ENCODE measurements at regions not wholly inside any gene's neighbourhood (a gene's known extent, or its start where the extent isn't known, plus 50 kb on each side); places are given as distances from the start of the nearest gene placed in this dataset.

DNA sequence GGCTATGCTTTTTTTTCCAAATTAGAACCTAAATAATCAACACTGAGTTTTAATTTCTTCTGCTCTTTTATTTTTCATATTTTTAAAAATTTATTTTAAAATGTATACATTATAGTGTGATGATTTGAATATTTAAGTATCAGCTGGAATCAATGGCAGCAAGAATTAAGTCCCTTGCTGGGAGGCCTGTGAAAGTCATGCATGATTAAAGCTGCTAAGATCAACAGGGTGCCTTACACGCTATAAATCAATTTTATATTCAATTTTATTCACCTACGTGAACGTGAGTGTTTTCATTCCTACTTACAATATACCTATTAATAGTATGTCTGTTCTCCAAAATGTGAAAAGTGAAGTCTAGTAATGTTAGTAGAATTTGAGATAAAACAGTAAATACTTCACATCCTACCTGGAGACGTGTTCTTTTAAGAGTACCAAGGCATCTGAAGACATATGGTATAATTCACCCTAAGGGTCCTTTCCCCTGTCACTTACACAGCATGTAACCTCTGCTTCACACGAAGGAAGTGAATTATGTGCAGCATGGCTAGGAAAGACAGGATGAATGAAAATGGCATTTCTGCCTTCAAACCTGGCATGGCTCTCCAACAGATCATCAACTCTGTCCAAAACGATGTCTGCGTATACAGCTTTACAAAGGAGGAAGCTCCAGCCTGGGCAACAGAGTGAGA is 640.4 kb upstream of the ROBO1 start:
- TF ChIP-seq, protein P1, sequence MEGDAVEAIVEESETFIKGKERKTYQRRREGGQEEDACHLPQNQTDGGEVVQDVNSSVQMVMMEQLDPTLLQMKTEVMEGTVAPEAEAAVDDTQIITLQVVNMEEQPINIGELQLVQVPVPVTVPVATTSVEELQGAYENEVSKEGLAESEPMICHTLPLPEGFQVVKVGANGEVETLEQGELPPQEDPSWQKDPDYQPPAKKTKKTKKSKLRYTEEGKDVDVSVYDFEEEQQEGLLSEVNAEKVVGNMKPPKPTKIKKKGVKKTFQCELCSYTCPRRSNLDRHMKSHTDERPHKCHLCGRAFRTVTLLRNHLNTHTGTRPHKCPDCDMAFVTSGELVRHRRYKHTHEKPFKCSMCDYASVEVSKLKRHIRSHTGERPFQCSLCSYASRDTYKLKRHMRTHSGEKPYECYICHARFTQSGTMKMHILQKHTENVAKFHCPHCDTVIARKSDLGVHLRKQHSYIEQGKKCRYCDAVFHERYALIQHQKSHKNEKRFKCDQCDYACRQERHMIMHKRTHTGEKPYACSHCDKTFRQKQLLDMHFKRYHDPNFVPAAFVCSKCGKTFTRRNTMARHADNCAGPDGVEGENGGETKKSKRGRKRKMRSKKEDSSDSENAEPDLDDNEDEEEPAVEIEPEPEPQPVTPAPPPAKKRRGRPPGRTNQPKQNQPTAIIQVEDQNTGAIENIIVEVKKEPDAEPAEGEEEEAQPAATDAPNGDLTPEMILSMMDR (IDR thresholded peaks at IDR 0.05) = no peak
- TF ChIP-seq POLR2AphosphoS5 (IDR thresholded peaks at IDR 0.05) (no peak), POLR2A (IDR thresholded peaks at IDR 0.05) (no peak)
- Histone ChIP-seq H3K9me3 (no peaks in the 10 kb centered on the region), H3K36me3 (no peaks in the 10 kb centered on the region), H3K27ac (no peak overlapping the region), H3K4me3 (no peak overlapping the region), H3K27me3 (replicated peaks; ENCODE audit: insufficient read depth) (no peaks in the 10 kb centered on the region), H3K4me1 (replicated peaks) (no peaks in the 10 kb centered on the region)
- WGBS = 60% methylated on average over 7 of the region's 7 CpGs
- no peak for DNase-seq (ENCODE audit: low spot score)
- intact Hi-C loops (cut with DNase I) = no loop called here

DNA sequence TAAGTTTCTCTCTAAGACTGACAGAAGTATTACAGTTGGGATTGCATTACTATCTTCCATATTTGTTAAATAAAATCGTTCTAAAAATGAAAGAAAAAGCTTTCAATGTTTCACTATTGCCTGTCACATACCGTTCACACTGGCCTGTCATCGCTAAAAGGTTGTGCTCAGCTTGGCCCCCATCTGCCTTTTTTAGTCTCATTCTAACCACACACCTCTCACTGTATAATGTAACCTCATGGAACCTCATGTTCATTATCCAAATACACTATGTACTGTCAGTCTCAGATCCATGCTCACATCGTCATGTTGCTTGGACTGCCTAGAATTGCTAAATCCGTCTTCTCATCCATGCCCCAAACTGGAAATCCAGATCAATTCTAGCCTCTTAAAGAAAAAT is 637.8 kb upstream of the ROBO1 start:
- 90% methylated on average over 5 of the region's 5 CpGs for WGBS
- intact Hi-C loops (cut with DNase I) = no loop called here

GRCh38 chr3:80395023-80395422 is 627.2 kb upstream of the ROBO1 start:
- no peaks in the 10 kb centered on the region for H3K27me3 ChIP-seq (replicated peaks; ENCODE audit: insufficient read depth)
- H3K27ac ChIP-seq = no peak overlapping the region
- intact Hi-C loops (cut with DNase I) = no loop called here
- DNase-seq (ENCODE audit: low spot score) = no peak
- no peak for TF ChIP-seq POLR2AphosphoS5 (IDR thresholded peaks at IDR 0.05)
- TF ChIP-seq, protein P1 (IDR thresholded peaks at IDR 0.05) = no peak
- TF ChIP-seq POLR2A (IDR thresholded peaks at IDR 0.05) = no peak
- WGBS = 85% methylated on average over 5 of the region's 5 CpGs
- no peaks in the 10 kb centered on the region for H3K36me3 ChIP-seq
- H3K9me3 ChIP-seq = no peaks in the 10 kb centered on the region
- no peak overlapping the region for H3K4me3 ChIP-seq
- no peaks in the 10 kb centered on the region for H3K4me1 ChIP-seq (replicated peaks)

More for the DNA sequence above, 637.8 kb upstream of the ROBO1 start:
- H3K27ac ChIP-seq = no peak overlapping the region
- no peaks in the 10 kb centered on the region for H3K9me3 ChIP-seq
- H3K4me1 ChIP-seq (replicated peaks) = no peaks in the 10 kb centered on the region
- TF ChIP-seq POLR2AphosphoS5 (IDR thresholded peaks at IDR 0.05) (no peak), POLR2A (IDR thresholded peaks at IDR 0.05) (no peak)
- TF ChIP-seq, protein P1 (IDR thresholded peaks at IDR 0.05) = no peak
- H3K36me3 ChIP-seq = no peaks in the 10 kb centered on the region
- H3K4me3 ChIP-seq = no peak overlapping the region
- no peaks in the 10 kb centered on the region for H3K27me3 ChIP-seq (replicated peaks; ENCODE audit: insufficient read depth)
- no peak for DNase-seq (ENCODE audit: low spot score)

- TF ChIP-seq POLR2A (IDR thresholded peaks at IDR 0.05) (no peak), POLR2AphosphoS5 (IDR thresholded peaks at IDR 0.05) (no peak)
- TF ChIP-seq, protein P1 (IDR thresholded peaks at IDR 0.05) = no peak
- H3K4me1 ChIP-seq (replicated peaks) = no peaks in the 10 kb centered on the region
- intact Hi-C loops (cut with DNase I) = no loop called here
- no peaks in the 10 kb centered on the region for H3K27me3 ChIP-seq (replicated peaks; ENCODE audit: insufficient read depth)
- H3K36me3 ChIP-seq = no peaks in the 10 kb centered on the region
- no peaks in the 10 kb centered on the region for H3K9me3 ChIP-seq
- DNase-seq (ENCODE audit: low spot score) = no peak
- H3K27ac ChIP-seq = no peak overlapping the region
- H3K4me3 ChIP-seq = no peak overlapping the region
Measured at GRCh38 chr3:80391573-80391972, 623.8 kb upstream of the ROBO1 start.

GRCh38 chr3:80384811-80385210 is 617.0 kb upstream of the ROBO1 start:
- Histone ChIP-seq H3K27ac (no peak overlapping the region), H3K4me1 (replicated peaks) (no peaks in the 10 kb centered on the region), H3K9me3 (no peaks in the 10 kb centered on the region), H3K27me3 (replicated peaks; ENCODE audit: insufficient read depth) (no peaks in the 10 kb centered on the region), H3K4me3 (no peak overlapping the region), H3K36me3 (no peaks in the 10 kb centered on the region)
- intact Hi-C loops (cut with DNase I) = no loop called here
- no peak for TF ChIP-seq POLR2A (IDR thresholded peaks at IDR 0.05)
- WGBS = 69% methylated on average over 5 of the region's 5 CpGs
- DNase-seq (ENCODE audit: low spot score) = no peak

Data from prostate gland (tissue), 2 donors.